ENCODE measurements at regions not wholly inside any gene's neighbourhood (a gene's known extent, or its start where the extent isn't known, plus 50 kb on each side); places are given as distances from the start of the nearest gene placed in this dataset.

GRCh38 chr10:3408603-3409365 lies 236.2 kb upstream of the PITRM1 start:
- Mint-ChIP-seq H3K9me3 (peaks cover 9% of the 10 kb centered on the region), H3K4me1 (peaks cover 12% of the 10 kb centered on the region), H3K27me3 (ENCODE audit: low read depth) (peaks cover 6% of the 10 kb centered on the region), H3K36me3 (ENCODE audit: low read depth) (no peaks in the 10 kb centered on the region), H3K4me3 (no peak overlapping the region), H3K27ac (peak overlapping the region; percentile 43 to 78 (median 62))
- no peak for TF ChIP-seq CTCF (IDR thresholded peaks at IDR 0.05; ENCODE audit: unreplicated experiment in 3 of 3)

DNA sequence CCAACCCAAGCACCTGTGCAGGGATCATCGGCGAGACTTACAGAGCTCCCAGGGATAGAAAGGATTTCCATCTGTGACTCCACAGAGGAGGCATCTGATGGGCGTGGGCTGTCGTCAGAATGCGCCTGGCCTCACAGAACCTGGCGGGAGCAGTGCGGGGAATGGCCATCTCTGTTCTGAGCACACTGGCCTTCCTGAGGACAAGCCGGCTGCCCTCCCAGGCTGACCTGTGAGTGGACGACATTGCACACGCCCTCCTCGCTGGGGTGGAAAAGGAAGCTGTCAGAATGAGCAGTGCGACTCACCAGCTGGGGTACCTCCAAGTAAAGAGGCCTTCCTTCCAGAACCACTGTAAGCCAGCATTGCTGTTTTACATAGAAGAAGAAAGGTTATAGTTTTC lies 234.6 kb upstream of the PITRM1 start:
- no peak for TF ChIP-seq CTCF (IDR thresholded peaks at IDR 0.05; ENCODE audit: unreplicated experiment in 3 of 3)
- H3K27me3 Mint-ChIP-seq (ENCODE audit: low read depth): peaks cover 6% of the 10 kb centered on the region
- H3K4me3 Mint-ChIP-seq: no peak overlapping the region
- H3K36me3 Mint-ChIP-seq (ENCODE audit: low read depth): no peaks in the 10 kb centered on the region
- H3K27ac Mint-ChIP-seq: no peak overlapping the region
- H3K9me3 Mint-ChIP-seq: peaks cover 6% of the 10 kb centered on the region
- H3K4me1 Mint-ChIP-seq: peaks cover 20% of the 10 kb centered on the region

DNA sequence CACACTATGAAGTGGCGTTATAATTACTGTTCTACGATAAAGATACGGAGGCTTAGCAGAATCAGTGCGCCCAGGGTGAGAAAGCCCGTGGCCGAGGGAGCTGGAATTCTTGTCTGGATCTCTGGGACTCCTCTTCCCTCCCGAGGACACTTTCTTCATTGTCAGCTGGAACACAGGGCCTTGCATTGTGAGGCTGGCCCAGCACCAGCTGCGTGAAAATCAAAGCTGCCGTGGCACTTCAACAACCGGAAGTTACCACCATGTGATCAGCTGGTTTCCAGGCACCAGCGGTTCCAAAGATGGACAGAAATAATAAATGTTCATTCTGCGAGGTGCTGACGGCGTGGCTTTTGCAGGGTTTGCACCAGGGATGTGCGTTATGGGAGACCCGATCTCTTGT lies 234.0 kb upstream of the PITRM1 start:
- no peak for TF ChIP-seq CTCF (IDR thresholded peaks at IDR 0.05; ENCODE audit: unreplicated experiment in 3 of 3)
- Mint-ChIP-seq H3K27ac (peak overlapping the region in 1 of 3 experiments; percentile 52), H3K36me3 (ENCODE audit: low read depth) (no peaks in the 10 kb centered on the region), H3K4me3 (no peak overlapping the region), H3K27me3 (ENCODE audit: low read depth) (peaks cover 6% of the 10 kb centered on the region), H3K4me1 (peaks cover 23% of the 10 kb centered on the region), H3K9me3 (peaks cover 6% of the 10 kb centered on the region)

DNA sequence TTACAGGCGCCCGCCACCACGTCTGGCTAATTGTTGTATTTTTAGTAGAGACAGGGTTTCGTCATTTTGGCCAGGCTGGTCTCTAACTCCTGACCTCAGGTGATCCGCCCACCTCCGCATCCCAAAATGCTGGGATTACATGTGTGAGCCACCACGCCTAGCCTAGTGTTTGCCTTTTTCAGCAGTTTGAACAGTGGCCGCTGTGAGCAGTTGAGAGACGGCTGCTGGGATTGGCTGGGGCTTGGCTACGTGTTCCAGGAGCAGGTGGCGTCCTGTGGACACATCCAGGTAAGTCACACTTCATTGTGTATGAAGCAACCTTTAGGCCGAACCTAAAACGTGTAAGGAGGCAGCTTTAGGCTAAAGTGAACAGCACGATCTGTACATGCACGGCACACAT lies 231.8 kb upstream of the PITRM1 start:
- H3K4me3 Mint-ChIP-seq: no peak overlapping the region
- H3K27ac Mint-ChIP-seq: no peak overlapping the region
- peaks cover 6% of the 10 kb centered on the region for H3K27me3 Mint-ChIP-seq (ENCODE audit: low read depth)
- no peaks in the 10 kb centered on the region for H3K36me3 Mint-ChIP-seq (ENCODE audit: low read depth)
- peaks cover 4% of the 10 kb centered on the region for H3K9me3 Mint-ChIP-seq
- peaks cover 38% of the 10 kb centered on the region for H3K4me1 Mint-ChIP-seq
- TF ChIP-seq CTCF (IDR thresholded peaks at IDR 0.05; ENCODE audit: unreplicated experiment in 3 of 3): no peak

DNA sequence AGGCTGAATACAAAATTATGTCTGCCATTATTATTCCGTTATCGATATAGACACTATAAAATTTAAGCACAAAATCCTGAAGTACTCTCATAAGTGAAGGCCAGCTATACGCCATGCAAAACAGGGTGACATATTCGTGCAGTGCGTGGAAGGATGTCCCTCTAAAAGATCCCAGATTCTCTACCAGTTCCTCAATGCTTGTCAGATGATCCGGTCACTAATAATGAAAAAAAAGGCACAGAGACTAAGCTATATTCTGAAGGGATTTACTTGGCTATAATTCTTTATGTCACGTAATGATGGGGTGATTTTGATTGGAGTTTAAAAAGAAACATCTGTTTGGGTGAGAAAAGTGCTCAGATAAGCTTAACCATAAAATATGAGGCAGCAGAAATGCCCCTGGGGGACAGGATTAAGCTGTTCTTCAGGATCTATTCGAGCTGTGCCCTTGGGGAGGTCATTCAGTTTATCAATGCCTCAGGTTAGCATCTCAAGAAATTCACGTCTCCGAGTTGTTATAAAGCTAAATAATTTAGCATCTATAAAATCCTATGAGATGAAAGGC lies 229.7 kb upstream of the PITRM1 start:
- Mint-ChIP-seq H3K27me3 (ENCODE audit: low read depth) (peaks cover 9% of the 10 kb centered on the region), H3K27ac (peak overlapping the region in 1 of 3 experiments; percentile 43), H3K9me3 (peaks cover 4% of the 10 kb centered on the region), H3K4me3 (no peak overlapping the region), H3K36me3 (ENCODE audit: low read depth) (no peaks in the 10 kb centered on the region), H3K4me1 (peaks cover 46% of the 10 kb centered on the region)
- no peak for TF ChIP-seq CTCF (IDR thresholded peaks at IDR 0.05; ENCODE audit: unreplicated experiment in 3 of 3)
